SK-N-MC (cell line): ENCODE measurements at regions not wholly inside any gene's neighbourhood (a gene's known extent, or its start where the extent isn't known, plus 50 kb on each side); places are given as distances from the start of the nearest gene placed in this dataset.

ENCODE experiments used
- DNase-seq: peaks from one replicate; pipeline ENCODE4 v3.0.0-alpha.2; 2011; ENCODE audit warnings: low read depth, low spot score
- H3K27ac ChIP-seq: fragments of 200-600 bp; sonication (generic); 2 replicates; pipeline ENCODE4 v1.5.1; 2016; ENCODE audit warnings: mixed run types
- H3K36me3 ChIP-seq: fragments of 200-600 bp; sonication (generic); 2 replicates; pipeline ENCODE4 v1.6.1; 2017; ENCODE audit warnings: antibody characterized with exemption, low read length, mixed read lengths; ENCODE audit not compliant: insufficient read depth
- H3K4me3 ChIP-seq: fragments of 200-600 bp; sonication (generic); 2 replicates; pipeline ENCODE4 v1.5.1; 2016
- H3K9ac ChIP-seq: fragments of 200-600 bp; sonication (generic); 2 replicates; pipeline ENCODE4 v1.8.0; 2017; ENCODE audit warnings: mixed run types, mixed read lengths; ENCODE audit not compliant: insufficient read length
- H3K9me3 ChIP-seq: fragments of 200-600 bp; sonication (generic); 2 replicates; pipeline ENCODE4 v1.6.1; 2017; ENCODE audit warnings: low read depth, mild to moderate bottlenecking, antibody characterized with exemption, low read length, moderate library complexity, mixed read lengths
- EZH2 ChIP-seq: fragments of 200-600 bp; sonication (generic); IDR thresholded peaks from one replicate; pipeline ENCODE4 v1.6.1; 2017; ENCODE audit warnings: antibody characterized with exemption
- FOXP2 ChIP-seq: optimal IDR thresholded peaks from 2 replicates; pipeline ENCODE3; 2011; ENCODE audit warnings: mild to moderate bottlenecking, moderate library complexity; ENCODE audit not compliant: insufficient read depth; ENCODE audit errors: extremely low read length, control extremely low read depth
- POLR2AphosphoS5 ChIP-seq: IDR thresholded peaks from 2 replicates; pipeline ENCODE4 v1.6.1; 2012; ENCODE audit warnings: mild to moderate bottlenecking, low read depth, low read length, borderline replicate concordance

DNA sequence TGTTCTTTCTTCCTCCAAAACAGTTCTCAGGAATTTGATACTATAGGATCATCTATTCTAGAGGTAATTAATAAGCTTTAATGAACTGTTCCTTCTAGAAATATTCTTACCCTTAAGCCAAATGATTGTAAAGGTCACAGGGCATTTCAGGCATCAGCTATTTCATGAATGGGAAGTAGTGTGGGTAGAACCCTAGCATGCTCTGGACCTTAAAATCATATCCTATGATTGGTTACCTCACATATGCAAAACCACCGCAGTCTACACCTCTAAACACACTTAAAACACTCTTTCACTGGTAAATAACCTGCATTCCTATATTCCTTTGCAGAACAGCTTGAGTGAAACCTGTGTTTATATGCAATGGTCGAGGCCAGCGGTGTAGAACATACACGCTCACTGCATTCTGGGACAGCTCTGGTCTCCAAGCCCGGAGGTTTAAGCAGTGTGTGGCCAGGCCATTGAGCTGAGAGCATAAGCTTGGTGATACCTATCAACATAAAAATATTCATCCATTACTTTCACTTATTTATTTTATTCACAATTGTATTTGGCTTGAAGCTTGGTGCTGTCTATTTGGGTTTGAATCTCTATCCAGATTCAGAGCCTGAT is 87.7 kb upstream of the RASGRP1 start:
- no peak overlapping the region for H3K27ac ChIP-seq
- no peak overlapping the region for H3K4me3 ChIP-seq
- no peak for TF ChIP-seq POLR2AphosphoS5
- TF ChIP-seq EZH2: no peak
- no peak for TF ChIP-seq FOXP2
- no peaks in the 10 kb centered on the region for H3K36me3 ChIP-seq
- no peak for DNase-seq
- no peak overlapping the region for H3K9ac ChIP-seq
- no peaks in the 10 kb centered on the region for H3K9me3 ChIP-seq

GRCh38 chr15:38652998-38653397 is 88.4 kb upstream of the RASGRP1 start:
- no peak for DNase-seq
- Histone ChIP-seq H3K36me3 (no peaks in the 10 kb centered on the region), H3K27ac (no peak overlapping the region), H3K4me3 (no peak overlapping the region), H3K9ac (no peak overlapping the region), H3K9me3 (no peaks in the 10 kb centered on the region)
- TF ChIP-seq FOXP2 (no peak), POLR2AphosphoS5 (no peak), EZH2 (no peak)

- no peak for DNase-seq
- Histone ChIP-seq H3K9me3 (no peaks in the 10 kb centered on the region), H3K36me3 (no peaks in the 10 kb centered on the region), H3K4me3 (no peak overlapping the region), H3K9ac (no peak overlapping the region), H3K27ac (no peak overlapping the region)
- TF ChIP-seq POLR2AphosphoS5: no peak
Observed at GRCh38 chr15:38658431-38658830, 93.8 kb upstream of the RASGRP1 start.

GRCh38 chr15:38660738-38661137 is 96.1 kb upstream of the RASGRP1 start:
- H3K27ac ChIP-seq: no peak overlapping the region
- no peak overlapping the region for H3K4me3 ChIP-seq
- TF ChIP-seq POLR2AphosphoS5 (no peak), EZH2 (no peak), FOXP2 (no peak)
- no peak overlapping the region for H3K9ac ChIP-seq
- DNase-seq: no peak
- no peaks in the 10 kb centered on the region for H3K36me3 ChIP-seq
- no peaks in the 10 kb centered on the region for H3K9me3 ChIP-seq

DNA sequence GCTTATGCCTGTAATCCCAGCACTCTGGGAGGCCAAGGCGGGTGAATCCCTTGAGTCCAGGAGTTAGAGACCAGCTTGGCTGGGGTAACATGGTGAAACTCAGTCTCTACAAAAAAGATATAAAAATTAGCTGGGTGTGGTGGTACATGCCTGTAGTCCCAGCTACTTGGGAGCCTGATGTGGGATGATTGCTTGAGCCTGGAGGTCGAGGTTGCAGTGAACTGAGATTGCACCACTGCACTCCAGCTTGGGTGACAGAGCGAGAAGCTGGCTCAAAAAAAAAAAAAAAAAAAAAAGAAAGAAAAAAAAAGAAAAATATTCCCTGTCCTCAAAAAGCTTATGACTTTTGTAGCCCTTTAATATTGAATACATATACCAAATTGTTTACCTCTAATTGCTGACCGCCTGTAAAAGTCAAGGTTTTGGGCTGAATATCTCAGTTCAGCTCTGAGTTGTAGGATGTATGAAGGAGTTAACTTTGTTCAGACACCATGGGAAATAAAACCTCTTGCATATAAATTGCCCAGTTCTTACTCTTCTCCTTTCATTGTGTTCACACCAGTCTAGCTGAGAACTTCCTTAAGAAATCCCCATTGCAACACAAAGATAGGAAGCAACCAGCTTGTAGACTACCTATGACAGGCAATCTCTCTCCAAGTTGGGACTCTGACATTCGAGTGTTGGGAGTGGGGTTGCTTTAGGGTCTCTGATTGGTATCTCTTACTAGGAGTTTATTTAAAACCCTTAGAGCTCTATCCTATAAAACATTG is 97.6 kb upstream of the RASGRP1 start:
- no peak for DNase-seq
- Histone ChIP-seq H3K9me3 (no peaks in the 10 kb centered on the region), H3K4me3 (no peak overlapping the region), H3K36me3 (no peaks in the 10 kb centered on the region), H3K27ac (no peak overlapping the region), H3K9ac (no peak overlapping the region)
- no peak for TF ChIP-seq EZH2
- no peak for TF ChIP-seq POLR2AphosphoS5
- no peak for TF ChIP-seq FOXP2

GRCh38 chr15:38662805-38663204 is 98.2 kb upstream of the RASGRP1 start:
- Histone ChIP-seq H3K27ac (no peak overlapping the region), H3K9me3 (no peaks in the 10 kb centered on the region), H3K4me3 (no peak overlapping the region), H3K9ac (no peak overlapping the region), H3K36me3 (no peaks in the 10 kb centered on the region)
- no peak for DNase-seq
- TF ChIP-seq EZH2 (no peak), POLR2AphosphoS5 (no peak), FOXP2 (no peak)

DNA sequence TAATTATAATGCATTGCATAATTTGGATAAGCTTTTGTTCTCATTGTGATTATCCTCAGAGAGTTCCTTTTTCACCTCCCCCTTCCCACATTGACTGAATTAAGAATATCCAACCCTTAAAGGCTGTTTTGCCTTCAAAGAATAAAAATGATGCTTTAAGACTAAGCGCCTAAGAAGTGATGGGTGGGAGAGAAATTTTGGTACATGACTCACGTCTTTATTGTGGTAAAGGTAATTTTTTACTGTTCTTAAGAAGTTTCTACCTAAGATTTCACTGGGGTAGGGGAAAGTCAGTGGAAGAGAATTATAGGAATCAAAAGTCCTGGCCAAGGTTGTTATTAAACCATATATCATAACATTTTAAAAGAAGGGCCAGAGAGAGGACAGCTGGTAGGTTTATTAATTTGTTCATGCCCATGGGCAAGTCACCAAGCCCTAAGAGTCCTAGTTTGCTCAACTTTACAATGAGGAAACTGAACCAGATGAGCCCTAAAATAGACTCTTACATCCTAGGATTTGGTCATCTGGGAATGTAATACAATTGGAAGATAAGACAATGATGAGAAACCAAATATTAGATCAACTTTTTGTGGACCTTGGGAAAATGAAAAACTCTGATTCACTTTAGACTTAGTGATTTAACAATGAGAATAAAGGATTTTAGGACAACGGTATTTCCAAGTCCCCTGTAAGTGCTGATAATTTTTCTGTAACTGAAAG is 101.1 kb upstream of the RASGRP1 start:
- DNase-seq: no peak
- Histone ChIP-seq H3K9ac (no peak overlapping the region), H3K27ac (no peak overlapping the region), H3K4me3 (no peak overlapping the region), H3K36me3 (no peaks in the 10 kb centered on the region), H3K9me3 (no peaks in the 10 kb centered on the region)
- TF ChIP-seq EZH2 (no peak), POLR2AphosphoS5 (no peak), FOXP2 (no peak)

DNA sequence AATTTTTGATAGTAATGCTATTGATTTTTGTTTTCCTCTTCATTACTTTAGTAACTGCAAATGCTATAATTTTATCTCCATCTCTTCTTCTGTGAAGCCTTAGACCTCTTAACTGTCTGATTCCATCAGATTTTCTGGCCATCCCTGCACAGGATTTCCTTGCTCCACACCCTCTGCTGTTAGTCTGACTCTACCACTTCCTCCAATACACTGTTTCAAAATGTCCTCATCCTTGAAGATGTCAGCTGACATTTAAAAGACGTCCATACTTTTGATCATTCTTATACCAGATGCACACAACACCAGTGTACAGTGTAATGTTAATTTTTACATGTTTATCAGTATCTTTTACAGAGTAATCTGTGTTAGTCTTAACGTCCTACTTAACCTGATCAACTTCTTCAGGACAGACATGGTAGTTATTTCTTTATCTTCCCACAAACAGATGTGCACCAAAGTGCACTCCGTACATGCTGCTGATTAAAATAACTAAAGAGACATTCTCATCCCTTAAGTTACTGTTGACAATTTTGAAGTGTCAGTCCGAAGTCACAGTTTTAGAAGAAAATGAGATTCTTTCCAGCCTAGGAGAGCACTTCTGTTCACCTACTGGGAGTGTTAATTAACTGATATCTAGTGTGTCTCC is 102.4 kb upstream of the RASGRP1 start:
- no peaks in the 10 kb centered on the region for H3K9me3 ChIP-seq
- TF ChIP-seq POLR2AphosphoS5: no peak
- DNase-seq: no peak
- H3K36me3 ChIP-seq: no peaks in the 10 kb centered on the region
- H3K4me3 ChIP-seq: no peak overlapping the region
- H3K9ac ChIP-seq: no peak overlapping the region
- H3K27ac ChIP-seq: no peak overlapping the region
